ENCODE measurements at regions not wholly inside any gene's neighbourhood (a gene's known extent, or its start where the extent isn't known, plus 50 kb on each side); places are given as distances from the start of the nearest gene placed in this dataset.
A peak's percentile ranks its signal among the peaks of the same experiment; 100 is the strongest.

- Histone ChIP-seq H3K27me3 (ENCODE audit: control insufficient read depth, insufficient read depth, low read length) (no peaks in the 10 kb centered on the region), H3K4me3 (replicated peaks in 1 of 4; ENCODE audit: control extremely low read depth in 1 of 4, insufficient read depth in 1 of 4, low read depth in 3 of 4, low read length in 4 of 4) (no peak overlapping the region), H3K36me3 (ENCODE audit: control insufficient read depth, insufficient read depth, low read length) (no peaks in the 10 kb centered on the region), H3K9ac (ENCODE audit: insufficient read depth, low read length) (no peak overlapping the region), H3K4me1 (ENCODE audit: control insufficient read depth, extremely low read depth, insufficient read depth, low read length) (peaks cover 5% of the 10 kb centered on the region), H2AFZ (ENCODE audit: low read length) (no peak overlapping the region), H3K27ac (ENCODE audit: insufficient read depth, low read length) (no peak overlapping the region), H3K9me3 (ENCODE audit: control insufficient read depth, insufficient read depth, low read depth, low read length) (no peaks in the 10 kb centered on the region), H4K20me1 (ENCODE audit: control insufficient read depth, extremely low read depth, insufficient read depth, low read length) (no peaks in the 10 kb centered on the region), H3K4me2 (ENCODE audit: extremely low read depth, insufficient read depth, low read length) (no peak overlapping the region), H3K79me2 (ENCODE audit: control insufficient read depth, insufficient read depth, low read length) (no peaks in the 10 kb centered on the region)
- TF ChIP-seq EZH2 (IDR thresholded peaks at IDR 0.05; ENCODE audit: low read length, missing control alignments) = no peak
- TF ChIP-seq, protein P1, sequence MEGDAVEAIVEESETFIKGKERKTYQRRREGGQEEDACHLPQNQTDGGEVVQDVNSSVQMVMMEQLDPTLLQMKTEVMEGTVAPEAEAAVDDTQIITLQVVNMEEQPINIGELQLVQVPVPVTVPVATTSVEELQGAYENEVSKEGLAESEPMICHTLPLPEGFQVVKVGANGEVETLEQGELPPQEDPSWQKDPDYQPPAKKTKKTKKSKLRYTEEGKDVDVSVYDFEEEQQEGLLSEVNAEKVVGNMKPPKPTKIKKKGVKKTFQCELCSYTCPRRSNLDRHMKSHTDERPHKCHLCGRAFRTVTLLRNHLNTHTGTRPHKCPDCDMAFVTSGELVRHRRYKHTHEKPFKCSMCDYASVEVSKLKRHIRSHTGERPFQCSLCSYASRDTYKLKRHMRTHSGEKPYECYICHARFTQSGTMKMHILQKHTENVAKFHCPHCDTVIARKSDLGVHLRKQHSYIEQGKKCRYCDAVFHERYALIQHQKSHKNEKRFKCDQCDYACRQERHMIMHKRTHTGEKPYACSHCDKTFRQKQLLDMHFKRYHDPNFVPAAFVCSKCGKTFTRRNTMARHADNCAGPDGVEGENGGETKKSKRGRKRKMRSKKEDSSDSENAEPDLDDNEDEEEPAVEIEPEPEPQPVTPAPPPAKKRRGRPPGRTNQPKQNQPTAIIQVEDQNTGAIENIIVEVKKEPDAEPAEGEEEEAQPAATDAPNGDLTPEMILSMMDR (conservative IDR thresholded peaks at IDR 0.05 in 1 of 2, IDR thresholded peaks at IDR 0.05 in 1 of 2; ENCODE audit: low read depth in 1 of 2, low read length in 2 of 2) = no peak
- peak in 1 of 2 donors; percentile 48 for DNase-seq (ENCODE audit: low read depth in 2 of 2)
Measured at GRCh38 chr13:50203256-50203941, 188.2 kb downstream of the KCNRG start.

DNA sequence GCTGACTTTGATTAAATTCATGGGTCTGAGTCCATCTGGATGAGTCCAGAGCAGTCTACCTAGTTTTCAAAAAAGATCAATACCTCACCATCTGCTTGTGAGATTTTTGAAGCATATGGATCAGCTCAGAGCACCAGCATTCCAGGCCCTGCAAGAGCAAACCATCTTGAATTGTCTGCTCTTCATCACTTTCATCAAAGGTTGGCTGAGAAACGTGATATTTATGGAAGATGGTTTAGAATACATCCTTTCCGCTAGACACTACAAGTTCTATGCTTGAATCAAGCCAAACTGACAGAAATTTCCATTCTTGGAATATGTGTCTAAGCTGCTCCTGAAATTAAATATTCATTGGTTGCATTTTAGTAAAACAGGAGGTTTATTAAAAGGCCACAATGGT, 190.3 kb downstream of the KCNRG start:
- H3K27ac ChIP-seq (ENCODE audit: insufficient read depth, low read length) = no peak overlapping the region
- no peaks in the 10 kb centered on the region for H3K9me3 ChIP-seq (ENCODE audit: control insufficient read depth, insufficient read depth, low read depth, low read length)

DNA sequence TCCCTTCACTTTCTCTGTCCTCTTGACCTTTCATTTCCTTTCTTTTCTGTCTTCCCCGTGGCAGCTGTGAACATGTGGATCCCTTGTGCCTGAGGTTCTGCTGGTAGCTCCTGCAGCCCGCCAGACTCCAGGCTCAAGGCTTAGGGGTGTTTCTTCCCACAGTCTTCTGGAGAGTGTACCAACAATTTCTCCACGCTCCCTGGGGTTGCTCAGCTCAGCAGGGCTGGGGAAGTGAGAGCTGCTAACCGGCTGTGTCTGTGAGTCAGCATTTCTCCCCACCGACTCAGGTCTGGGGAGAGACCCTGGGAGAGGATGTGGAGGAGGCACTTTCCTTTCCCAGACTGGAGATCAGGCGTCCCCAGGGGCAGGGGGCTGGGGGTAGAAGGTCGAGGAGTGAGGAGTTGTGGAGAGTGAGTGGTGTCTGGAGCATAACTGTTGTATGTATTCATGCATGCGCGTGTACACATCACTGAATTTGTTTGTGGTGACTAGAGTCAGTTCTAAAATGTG, 193.6 kb downstream of the KCNRG start:
- no peaks in the 10 kb centered on the region for H3K36me3 ChIP-seq (ENCODE audit: control insufficient read depth, insufficient read depth, low read length)
- H2AFZ ChIP-seq (ENCODE audit: low read length) = peak overlapping the region; percentile 81
- H4K20me1 ChIP-seq (ENCODE audit: control insufficient read depth, extremely low read depth, insufficient read depth, low read length) = no peaks in the 10 kb centered on the region
- H3K4me1 ChIP-seq (ENCODE audit: control insufficient read depth, extremely low read depth, insufficient read depth, low read length) = peaks cover 8% of the 10 kb centered on the region
- no peaks in the 10 kb centered on the region for H3K27me3 ChIP-seq (ENCODE audit: control insufficient read depth, insufficient read depth, low read length)
- H3K9me3 ChIP-seq (ENCODE audit: control insufficient read depth, insufficient read depth, low read depth, low read length) = no peaks in the 10 kb centered on the region
- no peak overlapping the region for H3K9ac ChIP-seq (ENCODE audit: insufficient read depth, low read length)
- DNase-seq (ENCODE audit: low read depth in 2 of 2) = peak; percentile 90 to 92
- H3K4me3 ChIP-seq (replicated peaks in 1 of 4; ENCODE audit: control extremely low read depth in 1 of 4, insufficient read depth in 1 of 4, low read depth in 3 of 4, low read length in 4 of 4) = peak overlapping the region; percentile 3 to 37 (median 30)
- no peak for TF ChIP-seq EZH2 (IDR thresholded peaks at IDR 0.05; ENCODE audit: low read length, missing control alignments)
- TF ChIP-seq, protein P1 (conservative IDR thresholded peaks at IDR 0.05 in 1 of 2, IDR thresholded peaks at IDR 0.05 in 1 of 2; ENCODE audit: low read depth in 1 of 2, low read length in 2 of 2) = no peak
- H3K4me2 ChIP-seq (ENCODE audit: extremely low read depth, insufficient read depth, low read length) = peak overlapping the region; percentile 82
- H3K79me2 ChIP-seq (ENCODE audit: control insufficient read depth, insufficient read depth, low read length) = no peaks in the 10 kb centered on the region
- peak overlapping the region; percentile 21 for H3K27ac ChIP-seq (ENCODE audit: insufficient read depth, low read length)

More for the DNA sequence above, 190.3 kb downstream of the KCNRG start:
- Histone ChIP-seq H3K4me1 (ENCODE audit: control insufficient read depth, extremely low read depth, insufficient read depth, low read length) (peaks cover 8% of the 10 kb centered on the region), H3K36me3 (ENCODE audit: control insufficient read depth, insufficient read depth, low read length) (no peaks in the 10 kb centered on the region), H3K27me3 (ENCODE audit: control insufficient read depth, insufficient read depth, low read length) (no peaks in the 10 kb centered on the region), H3K4me3 (replicated peaks in 1 of 4; ENCODE audit: control extremely low read depth in 1 of 4, insufficient read depth in 1 of 4, low read depth in 3 of 4, low read length in 4 of 4) (no peak overlapping the region), H3K9ac (ENCODE audit: insufficient read depth, low read length) (no peak overlapping the region), H3K79me2 (ENCODE audit: control insufficient read depth, insufficient read depth, low read length) (no peaks in the 10 kb centered on the region), H2AFZ (ENCODE audit: low read length) (no peak overlapping the region), H3K4me2 (ENCODE audit: extremely low read depth, insufficient read depth, low read length) (no peak overlapping the region), H4K20me1 (ENCODE audit: control insufficient read depth, extremely low read depth, insufficient read depth, low read length) (no peaks in the 10 kb centered on the region)
- DNase-seq (ENCODE audit: low read depth in 2 of 2) = no peak
- TF ChIP-seq, protein P1 (conservative IDR thresholded peaks at IDR 0.05 in 1 of 2, IDR thresholded peaks at IDR 0.05 in 1 of 2; ENCODE audit: low read depth in 1 of 2, low read length in 2 of 2) = no peak
- no peak for TF ChIP-seq EZH2 (IDR thresholded peaks at IDR 0.05; ENCODE audit: low read length, missing control alignments)

All from fibroblast of lung (primary cell).